Activated B cell treated with CpG ODN at 0.5 μM for 24 hours (primary cell): ENCODE measurements at regions not wholly inside any gene's neighbourhood (a gene's known extent, or its start where the extent isn't known, plus 50 kb on each side); places are given as distances from the start of the nearest gene placed in this dataset.

Experiments
- ATAC-seq: fragments of 200-7000 bp; cut with Tn5 transposase; one replicate; pipeline ENCODE4 v1.10.0; 2021; ENCODE audit warnings: low read depth, mild to moderate bottlenecking, moderate library complexity
- CTCF ChIA-PET: fragments of 350-600 bp; sonication (Branson Sonifier 250); formaldehyde crosslinking; loops from one replicate; lab custom pipeline; 2021; ENCODE audit warnings: antibody characterized with exemption; lab: Charles Lee
- POLR2A ChIA-PET: fragments of 350-600 bp; sonication (Branson Sonifier 250); formaldehyde crosslinking; loops from one replicate; lab custom pipeline; 2021; ENCODE audit warnings: antibody characterized with exemption; lab: Charles Lee
- DNase-seq: peaks from one replicate; pipeline ENCODE4 v3.0.0; 2022
- H3K27ac Mint-ChIP-seq: one replicate; pipeline ENCODE4 v1.8.0; 2020; ENCODE audit warnings: mixed read lengths
- H3K27me3 Mint-ChIP-seq: one replicate; pipeline ENCODE4 v1.8.0; 2021; ENCODE audit warnings: mixed read lengths
- H3K36me3 Mint-ChIP-seq: one replicate; pipeline ENCODE4 v1.8.0; 2021; ENCODE audit warnings: low read depth, mixed read lengths
- H3K4me1 Mint-ChIP-seq: one replicate; pipeline ENCODE4 v1.8.0; 2021; ENCODE audit warnings: mixed read lengths
- H3K4me3 Mint-ChIP-seq: one replicate; pipeline ENCODE4 v1.8.0; 2020; ENCODE audit warnings: mild to moderate bottlenecking, mixed read lengths
- H3K9me3 Mint-ChIP-seq: one replicate; pipeline ENCODE4 v1.8.0; 2020; ENCODE audit warnings: mixed read lengths
- CTCF ChIP-seq: fragments of 200-600 bp; IDR thresholded peaks from one replicate; pipeline ENCODE4 v1.8.0; 2022; ENCODE audit warnings: antibody characterized with exemption, mild to moderate bottlenecking
- intact Hi-C: fragments of 100-400 bp; cut with micrococcal nuclease; formaldehyde crosslinking; loops from one replicate; pipeline ENCODE4 v1.15.1; 2024

GRCh38 chr9:26165426-26165825 is 487.2 kb upstream of the TUSC1 start:
- no peak for TF ChIP-seq CTCF
- no peaks in the 10 kb centered on the region for H3K9me3 Mint-ChIP-seq
- H3K4me3 Mint-ChIP-seq, result no peak overlapping the region
- H3K27me3 Mint-ChIP-seq, result no peaks in the 10 kb centered on the region
- DNase-seq, result no peak
- no peaks in the 10 kb centered on the region for H3K4me1 Mint-ChIP-seq
- intact Hi-C loops, result no loop called here
- ChIA-PET POLR2A (no interaction called here), CTCF (no interaction called here)
- ATAC-seq, result no peak
- no peaks in the 10 kb centered on the region for H3K36me3 Mint-ChIP-seq
- no peak overlapping the region for H3K27ac Mint-ChIP-seq

GRCh38 chr9:26163931-26164330 is 485.7 kb upstream of the TUSC1 start:
- H3K27ac Mint-ChIP-seq, result no peak overlapping the region
- ChIA-PET CTCF (no interaction called here), POLR2A (no interaction called here)
- intact Hi-C loops, result no loop called here
- no peaks in the 10 kb centered on the region for H3K4me1 Mint-ChIP-seq
- H3K4me3 Mint-ChIP-seq, result no peak overlapping the region
- H3K9me3 Mint-ChIP-seq, result no peaks in the 10 kb centered on the region
- TF ChIP-seq CTCF, result no peak
- no peaks in the 10 kb centered on the region for H3K27me3 Mint-ChIP-seq
- DNase-seq, result no peak
- no peak for ATAC-seq
- H3K36me3 Mint-ChIP-seq, result no peaks in the 10 kb centered on the region

GRCh38 chr9:26159575-26160392 is 481.5 kb upstream of the TUSC1 start:
- ATAC-seq (no peak), DNase-seq (no peak)
- TF ChIP-seq CTCF, result no peak
- Mint-ChIP-seq H3K27ac (no peak overlapping the region), H3K4me3 (no peak overlapping the region), H3K36me3 (no peaks in the 10 kb centered on the region), H3K9me3 (peaks cover 7% of the 10 kb centered on the region), H3K4me1 (no peaks in the 10 kb centered on the region), H3K27me3 (no peaks in the 10 kb centered on the region)
- ChIA-PET POLR2A (no interaction called here), CTCF (no interaction called here)
- intact Hi-C loops, result no loop called here

GRCh38 chr9:26158631-26159150 is 480.4 kb upstream of the TUSC1 start:
- ChIA-PET CTCF (no interaction called here), POLR2A (no interaction called here)
- ATAC-seq (no peak), DNase-seq (no peak)
- no peaks in the 10 kb centered on the region for H3K27me3 Mint-ChIP-seq
- H3K36me3 Mint-ChIP-seq, result no peaks in the 10 kb centered on the region
- H3K9me3 Mint-ChIP-seq, result peaks cover 7% of the 10 kb centered on the region
- no peak for TF ChIP-seq CTCF
- no peak overlapping the region for H3K4me3 Mint-ChIP-seq
- no peaks in the 10 kb centered on the region for H3K4me1 Mint-ChIP-seq
- no peak overlapping the region for H3K27ac Mint-ChIP-seq
- intact Hi-C loops, result no loop called here

- DNase-seq (no peak), ATAC-seq (no peak)
- H3K4me1 Mint-ChIP-seq, result no peaks in the 10 kb centered on the region
- peaks cover 7% of the 10 kb centered on the region for H3K9me3 Mint-ChIP-seq
- H3K4me3 Mint-ChIP-seq, result no peak overlapping the region
- H3K36me3 Mint-ChIP-seq, result no peaks in the 10 kb centered on the region
- ChIA-PET CTCF (no interaction called here), POLR2A (no interaction called here)
- intact Hi-C loops, result no loop called here
- no peaks in the 10 kb centered on the region for H3K27me3 Mint-ChIP-seq
- no peak overlapping the region for H3K27ac Mint-ChIP-seq
- TF ChIP-seq CTCF, result no peak
These were observed 479.2 kb upstream of the TUSC1 start for GRCh38 chr9:26157411-26157810.
